ENCODE measurements at regions not wholly inside any gene's neighbourhood (a gene's known extent, or its start where the extent isn't known, plus 50 kb on each side); places are given as distances from the start of the nearest gene placed in this dataset.

- H3K4me3 ChIP-seq (ENCODE audit: low read length): no peak overlapping the region
- H3K27me3 Mint-ChIP-seq (ENCODE audit: insufficient read depth): no peaks in the 10 kb centered on the region
- no peak for TF ChIP-seq CTCF (conservative IDR thresholded peaks at IDR 0.05)
- no peaks in the 10 kb centered on the region for H3K4me1 Mint-ChIP-seq
- peaks cover 2% of the 10 kb centered on the region for H3K4me1 ChIP-seq (ENCODE audit: control insufficient read depth, insufficient read depth, low read length)
- no peaks in the 10 kb centered on the region for H3K9me3 ChIP-seq (ENCODE audit: control insufficient read depth, low read length)
- no peak overlapping the region for H3K27ac Mint-ChIP-seq
- no peak overlapping the region for H3K4me3 Mint-ChIP-seq
- no peak overlapping the region for H3K9ac ChIP-seq (ENCODE audit: extremely low read depth, low read length, poor library complexity, severe bottlenecking)
- no peaks in the 10 kb centered on the region for H3K36me3 Mint-ChIP-seq (ENCODE audit: low read depth)
- H3K27me3 ChIP-seq (ENCODE audit: control insufficient read depth, insufficient read depth, low read length, poor library complexity, severe bottlenecking): no peaks in the 10 kb centered on the region
- H3K9me3 Mint-ChIP-seq: no peaks in the 10 kb centered on the region
- H3K36me3 ChIP-seq (ENCODE audit: control insufficient read depth, insufficient read depth, low read length): no peaks in the 10 kb centered on the region
- 98 to 100% methylated on average over 1 to 2 of the region's 2 CpGs for WGBS, 2 experiments (ENCODE audit: insufficient coverage in 1 of 2, insufficient read length in 1 of 2)
- no peak overlapping the region for H3K27ac ChIP-seq (ENCODE audit: low read depth, low read length)
- no peak for DNase-seq
Measured at GRCh38 chr14:44616204-44616603, 109.1 kb upstream of the FSCB start.

- Histone ChIP-seq H3K9ac (ENCODE audit: extremely low read depth, low read length, poor library complexity, severe bottlenecking) (no peak overlapping the region), H3K4me1 (ENCODE audit: control insufficient read depth, insufficient read depth, low read length) (peaks cover 2% of the 10 kb centered on the region), H3K4me3 (ENCODE audit: low read length) (no peak overlapping the region), H3K36me3 (ENCODE audit: control insufficient read depth, insufficient read depth, low read length) (no peaks in the 10 kb centered on the region), H3K27me3 (ENCODE audit: control insufficient read depth, insufficient read depth, low read length, poor library complexity, severe bottlenecking) (no peaks in the 10 kb centered on the region), H3K9me3 (ENCODE audit: control insufficient read depth, low read length) (no peaks in the 10 kb centered on the region), H3K27ac (ENCODE audit: low read depth, low read length) (no peak overlapping the region)
- Mint-ChIP-seq H3K27ac (no peak overlapping the region), H3K36me3 (ENCODE audit: low read depth) (no peaks in the 10 kb centered on the region), H3K4me3 (no peak overlapping the region), H3K9me3 (no peaks in the 10 kb centered on the region), H3K27me3 (ENCODE audit: insufficient read depth) (no peaks in the 10 kb centered on the region), H3K4me1 (peaks cover 13% of the 10 kb centered on the region)
- WGBS, 2 experiments (ENCODE audit: insufficient coverage in 1 of 2, insufficient read length in 1 of 2): 67 to 97% methylated on average over 1 to 4 of the region's 5 CpGs
- no peak for TF ChIP-seq CTCF (conservative IDR thresholded peaks at IDR 0.05)
- no peak for DNase-seq
Measured at GRCh38 chr14:44613061-44613712, 106.1 kb upstream of the FSCB start.

- DNase-seq: no peak
Measured at GRCh38 chr14:44612002-44612401, 104.9 kb upstream of the FSCB start.

More at GRCh38 chr14:44612002-44612401, 104.9 kb upstream of the FSCB start:
- WGBS, 2 experiments (ENCODE audit: insufficient coverage in 1 of 2, insufficient read length in 1 of 2): 89 to 94% methylated on average over 4 of the region's 4 CpGs
- TF ChIP-seq CTCF (conservative IDR thresholded peaks at IDR 0.05): no peak
- H3K9me3 Mint-ChIP-seq: no peaks in the 10 kb centered on the region
- no peaks in the 10 kb centered on the region for H3K36me3 ChIP-seq (ENCODE audit: control insufficient read depth, insufficient read depth, low read length)
- no peak overlapping the region for H3K27ac ChIP-seq (ENCODE audit: low read depth, low read length)
- peaks cover 2% of the 10 kb centered on the region for H3K4me1 ChIP-seq (ENCODE audit: control insufficient read depth, insufficient read depth, low read length)
- H3K4me3 Mint-ChIP-seq: no peak overlapping the region
- no peaks in the 10 kb centered on the region for H3K27me3 ChIP-seq (ENCODE audit: control insufficient read depth, insufficient read depth, low read length, poor library complexity, severe bottlenecking)
- H3K27me3 Mint-ChIP-seq (ENCODE audit: insufficient read depth): no peaks in the 10 kb centered on the region
- H3K27ac Mint-ChIP-seq: no peak overlapping the region
- peaks cover 13% of the 10 kb centered on the region for H3K4me1 Mint-ChIP-seq
- no peak overlapping the region for H3K4me3 ChIP-seq (ENCODE audit: low read length)
- H3K36me3 Mint-ChIP-seq (ENCODE audit: low read depth): no peaks in the 10 kb centered on the region
- no peak overlapping the region for H3K9ac ChIP-seq (ENCODE audit: extremely low read depth, low read length, poor library complexity, severe bottlenecking)
- H3K9me3 ChIP-seq (ENCODE audit: control insufficient read depth, low read length): no peaks in the 10 kb centered on the region
